Ovary (tissue), 3 donors: ENCODE measurements at regions not wholly inside any gene's neighbourhood (a gene's known extent, or its start where the extent isn't known, plus 50 kb on each side); places are given as distances from the start of the nearest gene placed in this dataset.

ENCODE experiments used
- EP300 ChIP-seq: sonication (generic); formaldehyde crosslinking; IDR thresholded peaks from one replicate; pipeline ENCODE4 v1.6.1; 2017; ENCODE audit warnings: antibody characterized with exemption
- TF ChIP-seq, protein P1 (sequence below), 3 donors: fragments of 450-650 bp in 2 of 3; fragments of 200-600 bp in 1 of 3; IDR thresholded peaks; one replicate each; pipeline versions ENCODE4 v1.5.1 to v1.8.0; 2016 to 2022; ENCODE audit warnings: antibody characterized with exemption in 3 of 3, mild to moderate bottlenecking in 1 of 3
- donor health status: DM: no; HTN: no; CAD: no.

DNA sequence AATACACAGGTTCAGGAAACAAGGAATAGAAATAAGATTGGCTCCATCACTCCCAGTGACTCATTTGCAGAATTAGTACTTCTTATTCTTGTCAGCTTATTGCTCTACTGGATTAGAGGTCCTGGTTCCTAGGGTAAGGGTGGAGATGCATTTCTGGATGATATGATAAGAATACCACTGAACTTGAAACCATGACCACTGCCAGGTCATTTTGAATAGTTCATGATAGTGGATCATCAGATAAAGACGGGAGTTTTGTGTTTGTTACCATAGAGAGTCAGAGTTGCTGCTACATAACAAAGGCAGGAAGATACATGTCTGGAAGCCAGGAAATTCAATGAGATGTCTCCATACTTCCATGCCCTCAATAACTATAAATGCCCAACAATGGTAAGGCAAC, 109.2 kb upstream of the FAT1 start:
- TF ChIP-seq, protein P1, sequence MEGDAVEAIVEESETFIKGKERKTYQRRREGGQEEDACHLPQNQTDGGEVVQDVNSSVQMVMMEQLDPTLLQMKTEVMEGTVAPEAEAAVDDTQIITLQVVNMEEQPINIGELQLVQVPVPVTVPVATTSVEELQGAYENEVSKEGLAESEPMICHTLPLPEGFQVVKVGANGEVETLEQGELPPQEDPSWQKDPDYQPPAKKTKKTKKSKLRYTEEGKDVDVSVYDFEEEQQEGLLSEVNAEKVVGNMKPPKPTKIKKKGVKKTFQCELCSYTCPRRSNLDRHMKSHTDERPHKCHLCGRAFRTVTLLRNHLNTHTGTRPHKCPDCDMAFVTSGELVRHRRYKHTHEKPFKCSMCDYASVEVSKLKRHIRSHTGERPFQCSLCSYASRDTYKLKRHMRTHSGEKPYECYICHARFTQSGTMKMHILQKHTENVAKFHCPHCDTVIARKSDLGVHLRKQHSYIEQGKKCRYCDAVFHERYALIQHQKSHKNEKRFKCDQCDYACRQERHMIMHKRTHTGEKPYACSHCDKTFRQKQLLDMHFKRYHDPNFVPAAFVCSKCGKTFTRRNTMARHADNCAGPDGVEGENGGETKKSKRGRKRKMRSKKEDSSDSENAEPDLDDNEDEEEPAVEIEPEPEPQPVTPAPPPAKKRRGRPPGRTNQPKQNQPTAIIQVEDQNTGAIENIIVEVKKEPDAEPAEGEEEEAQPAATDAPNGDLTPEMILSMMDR (IDR thresholded peaks at IDR 0.05) = no peak
- TF ChIP-seq EP300 = no peak
